Hepatocyte (in vitro differentiated cells): ENCODE measurements at regions not wholly inside any gene's neighbourhood (a gene's known extent, or its start where the extent isn't known, plus 50 kb on each side); places are given as distances from the start of the nearest gene placed in this dataset.

ENCODE experiments used
- DNase-seq: peaks from one replicate; pipeline ENCODE4 v3.0.0-alpha.2; 2016; ENCODE audit warnings: low spot score
- H2AFZ ChIP-seq: fragments of 200-600 bp; sonication (generic); 2 replicates; pipeline ENCODE4 v1.6.0; 2016; ENCODE audit warnings: antibody characterized with exemption, mild to moderate bottlenecking
- H3K27ac ChIP-seq: fragments of 200-600 bp; sonication (generic); 2 replicates; pipeline ENCODE4 v1.5.1; 2016; ENCODE audit warnings: mild to moderate bottlenecking
- H3K27me3 ChIP-seq: fragments of 200-600 bp; sonication (generic); 2 replicates; pipeline ENCODE4 v1.6.1; 2016
- H3K36me3 ChIP-seq: fragments of 200-600 bp; sonication (generic); replicated peaks from 2 replicates; pipeline ENCODE4 v1.5.1; 2016; ENCODE audit warnings: low read depth; ENCODE audit not compliant: insufficient read depth
- H3K4me1 ChIP-seq: fragments of 200-600 bp; sonication (generic); 2 replicates; pipeline ENCODE4 v1.5.1; 2016; ENCODE audit warnings: mild to moderate bottlenecking, moderate library complexity; ENCODE audit not compliant: insufficient read depth
- H3K4me2 ChIP-seq: fragments of 200-600 bp; sonication (generic); 2 replicates; pipeline ENCODE4 v1.6.0; 2016
- H3K4me3 ChIP-seq: fragments of 200-600 bp; sonication (generic); 2 replicates; pipeline ENCODE4 v1.5.1; 2016; ENCODE audit warnings: mild to moderate bottlenecking
- H3K79me2 ChIP-seq: fragments of 200-600 bp; sonication (generic); 2 replicates; pipeline ENCODE4 v1.6.0; 2017; ENCODE audit warnings: mild to moderate bottlenecking
- H3K9me2 ChIP-seq: fragments of 200-600 bp; sonication (generic); replicated peaks from 2 replicates; pipeline ENCODE4 v1.6.0; 2017; ENCODE audit warnings: mild to moderate bottlenecking; ENCODE audit not compliant: insufficient read depth
- H3K9me3 ChIP-seq: fragments of 200-600 bp; sonication (generic); 2 replicates; pipeline ENCODE4 v1.5.1; 2016; ENCODE audit warnings: low read depth, mild to moderate bottlenecking
- H4K20me1 ChIP-seq: fragments of 200-600 bp; sonication (generic); 2 replicates; pipeline ENCODE4 v1.6.0; 2016; ENCODE audit warnings: mild to moderate bottlenecking; ENCODE audit not compliant: insufficient read depth, poor library complexity, severe bottlenecking
- CTCF ChIP-seq: fragments of 200-600 bp; sonication (generic); IDR thresholded peaks from 2 replicates; pipeline ENCODE4 v1.5.1; 2016; ENCODE audit warnings: antibody characterized with exemption, mild to moderate bottlenecking; ENCODE audit not compliant: poor library complexity
- EZH2 ChIP-seq: fragments of 200-600 bp; sonication (generic); IDR thresholded peaks from 2 replicates; pipeline ENCODE4 v1.6.1; 2016; ENCODE audit warnings: antibody characterized with exemption, mild to moderate bottlenecking, borderline replicate concordance
- EZH2phosphoT487 ChIP-seq: fragments of 200-600 bp; sonication (generic); IDR thresholded peaks from one replicate; pipeline ENCODE4 v1.6.1; 2018; ENCODE audit warnings: antibody characterized with exemption, mild to moderate bottlenecking, low read depth, moderate library complexity; ENCODE audit not compliant: unreplicated experiment, severe bottlenecking
- WGBS: methylation state at CpG from one replicate; pipeline ENCODE4 v1.1.6; 2016; ENCODE audit warnings: low lambda C conversion rate; ENCODE audit errors: missing lambda C conversion rate; 5-methylcytosine and 5-hydroxymethylcytosine counted together

- H3K27ac ChIP-seq = no peak overlapping the region
- no peaks in the 10 kb centered on the region for H3K79me2 ChIP-seq
- no peak overlapping the region for H2AFZ ChIP-seq
- no peak overlapping the region for H3K4me2 ChIP-seq
- H3K36me3 ChIP-seq = no peaks in the 10 kb centered on the region
- WGBS = 52% methylated on average over 4 of the region's 4 CpGs
- no peak for DNase-seq
- no peak overlapping the region for H3K4me3 ChIP-seq
- H3K27me3 ChIP-seq = no peaks in the 10 kb centered on the region
- no peaks in the 10 kb centered on the region for H3K9me3 ChIP-seq
- TF ChIP-seq EZH2phosphoT487 (no peak), EZH2 (no peak), CTCF (no peak)
- H3K4me1 ChIP-seq = no peaks in the 10 kb centered on the region
- no peaks in the 10 kb centered on the region for H4K20me1 ChIP-seq
- no peaks in the 10 kb centered on the region for H3K9me2 ChIP-seq
Observed at GRCh38 chr9:91148306-91148705, 213.4 kb downstream of the AUH start.

GRCh38 chr9:91150273-91150997 lies 211.3 kb downstream of the AUH start:
- DNase-seq = no peak
- Histone ChIP-seq H3K79me2 (no peaks in the 10 kb centered on the region), H3K4me1 (no peaks in the 10 kb centered on the region), H3K27me3 (no peaks in the 10 kb centered on the region), H3K4me2 (no peak overlapping the region), H3K27ac (peak overlapping the region; percentile 27), H3K9me2 (no peaks in the 10 kb centered on the region), H2AFZ (no peak overlapping the region), H3K4me3 (no peak overlapping the region), H3K9me3 (no peaks in the 10 kb centered on the region), H4K20me1 (no peaks in the 10 kb centered on the region), H3K36me3 (no peaks in the 10 kb centered on the region)
- no peak for TF ChIP-seq CTCF
- TF ChIP-seq EZH2 = no peak
- 88% methylated on average over 3 of the region's 3 CpGs for WGBS

- Histone ChIP-seq H3K9me2 (no peaks in the 10 kb centered on the region), H3K79me2 (no peaks in the 10 kb centered on the region), H4K20me1 (no peaks in the 10 kb centered on the region), H3K27ac (peak overlapping the region; percentile 45), H3K9me3 (no peaks in the 10 kb centered on the region), H2AFZ (no peak overlapping the region), H3K27me3 (no peaks in the 10 kb centered on the region), H3K4me1 (no peaks in the 10 kb centered on the region), H3K4me3 (no peak overlapping the region), H3K36me3 (no peaks in the 10 kb centered on the region), H3K4me2 (no peak overlapping the region)
- WGBS = 77% methylated on average over 5 of the region's 5 CpGs
- TF ChIP-seq EZH2phosphoT487 (no peak), EZH2 (no peak), CTCF (no peak)
- no peak for DNase-seq
Observed at GRCh38 chr9:91150998-91151717, 210.6 kb downstream of the AUH start.
